Fibroblast of skin of scalp (primary cell): ENCODE measurements at regions not wholly inside any gene's neighbourhood (a gene's known extent, or its start where the extent isn't known, plus 50 kb on each side); places are given as distances from the start of the nearest gene placed in this dataset.

Source experiments
- DNase-seq: peaks from one replicate; pipeline ENCODE4 v3.0.0-alpha.2; 2013

DNA sequence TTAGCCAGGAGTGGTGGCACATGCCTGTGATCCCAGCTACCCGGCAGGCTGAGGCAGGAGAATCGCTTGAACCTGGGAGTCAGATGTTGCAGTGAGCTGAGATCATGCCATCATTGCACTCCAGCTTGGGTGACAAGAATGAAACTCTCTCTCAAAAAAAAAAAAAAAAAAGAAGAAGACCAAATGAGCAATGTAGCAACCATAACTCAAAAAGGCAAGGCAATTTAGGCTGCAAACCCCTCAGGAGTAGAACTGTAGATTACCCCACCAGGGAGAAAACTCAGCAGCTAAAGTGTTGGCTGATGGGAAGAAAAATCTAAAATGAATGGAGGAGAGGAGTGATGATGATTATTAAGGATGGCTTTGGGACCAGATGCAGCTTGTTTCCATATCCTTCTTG lies 256.7 kb upstream of the UBASH3B start:
- no peak for DNase-seq

DNA sequence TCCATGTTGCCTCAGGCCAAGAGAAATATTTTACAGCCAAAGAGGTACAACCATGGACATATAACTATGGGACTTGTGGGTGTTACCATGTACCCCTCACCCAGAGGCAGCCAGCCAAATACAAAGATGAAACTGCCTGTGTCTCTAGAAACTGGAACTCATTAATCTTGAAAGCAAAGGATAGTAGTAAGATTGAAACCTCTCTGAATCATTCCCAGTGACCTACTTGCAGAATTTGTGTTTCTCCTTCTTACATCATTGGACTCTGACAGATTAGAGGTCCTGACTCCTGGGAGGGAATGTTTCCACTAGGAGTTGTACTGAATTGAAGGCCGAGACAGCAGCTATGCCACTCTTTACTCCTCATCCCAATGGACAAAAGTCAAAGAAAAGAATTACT lies 257.4 kb upstream of the UBASH3B start:
- peak; percentile 47 for DNase-seq

DNA sequence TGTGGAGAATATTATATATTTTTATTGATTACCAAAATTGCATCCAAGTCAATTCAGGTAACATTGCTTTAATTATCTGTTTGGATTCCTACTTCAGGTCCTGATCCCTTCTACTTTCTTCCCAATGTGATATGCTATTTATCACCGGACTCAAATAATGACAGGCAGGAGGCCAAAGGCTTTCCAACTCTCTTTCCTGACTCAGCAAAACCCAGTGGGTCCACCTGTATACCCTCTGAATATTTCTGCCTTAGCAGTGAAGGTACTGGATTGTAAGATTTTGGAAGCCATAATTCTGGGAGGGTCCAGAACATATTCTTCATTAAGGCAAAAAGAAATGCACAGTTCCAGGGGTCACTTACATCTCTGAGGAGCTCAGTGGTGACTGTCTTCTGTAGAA lies 260.2 kb upstream of the UBASH3B start:
- DNase-seq, result no peak

DNA sequence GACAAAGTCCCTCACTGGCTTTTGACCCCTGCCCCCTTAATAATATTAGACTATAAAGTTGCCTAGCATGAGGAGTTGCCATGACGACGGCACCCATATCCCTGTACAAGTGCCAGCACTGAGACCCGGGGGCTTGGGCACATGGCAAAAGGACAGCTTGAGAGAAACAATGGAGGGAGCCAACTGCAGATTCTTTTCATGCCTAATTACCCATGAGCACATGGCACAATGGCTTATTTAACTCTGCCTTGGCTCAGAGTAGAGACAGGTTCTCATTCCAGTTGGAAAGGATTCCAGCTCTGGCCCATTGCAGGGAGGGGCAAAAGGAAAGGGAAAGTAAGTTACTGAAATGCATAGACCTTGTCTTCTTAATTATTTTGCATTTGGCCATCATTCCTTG lies 261.2 kb upstream of the UBASH3B start:
- DNase-seq, result no peak

DNA sequence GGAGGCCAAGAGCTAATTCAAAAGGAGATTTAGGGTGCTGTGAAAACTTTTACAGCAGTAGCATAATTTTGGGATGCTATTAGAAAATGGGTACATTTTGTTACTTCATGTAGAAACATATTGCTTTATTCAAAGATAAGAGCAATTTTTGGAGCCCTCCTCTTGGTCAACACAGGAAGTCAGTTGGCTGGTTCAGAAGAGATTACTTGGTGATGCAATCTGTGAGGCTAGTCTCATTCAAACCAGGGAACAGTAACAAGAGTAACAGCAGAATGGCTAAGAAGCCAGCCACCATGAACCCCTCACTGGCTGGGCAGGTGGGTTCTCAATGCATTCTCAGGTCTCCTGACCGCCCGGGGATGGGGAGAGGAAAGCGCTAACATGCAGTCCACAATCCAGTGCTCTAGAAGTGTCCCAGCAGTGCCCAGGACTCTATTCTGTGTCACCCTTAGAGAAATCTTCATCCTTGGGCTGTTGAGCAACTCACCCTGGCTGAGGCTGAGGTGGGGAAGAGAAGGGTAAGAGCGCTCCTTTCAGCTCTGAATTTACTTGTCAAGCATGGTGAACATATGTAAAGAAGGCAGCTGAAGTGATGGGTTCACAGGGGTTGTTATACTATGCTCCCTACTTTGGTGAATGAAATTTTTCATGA lies 262.2 kb upstream of the UBASH3B start:
- no peak for DNase-seq

DNA sequence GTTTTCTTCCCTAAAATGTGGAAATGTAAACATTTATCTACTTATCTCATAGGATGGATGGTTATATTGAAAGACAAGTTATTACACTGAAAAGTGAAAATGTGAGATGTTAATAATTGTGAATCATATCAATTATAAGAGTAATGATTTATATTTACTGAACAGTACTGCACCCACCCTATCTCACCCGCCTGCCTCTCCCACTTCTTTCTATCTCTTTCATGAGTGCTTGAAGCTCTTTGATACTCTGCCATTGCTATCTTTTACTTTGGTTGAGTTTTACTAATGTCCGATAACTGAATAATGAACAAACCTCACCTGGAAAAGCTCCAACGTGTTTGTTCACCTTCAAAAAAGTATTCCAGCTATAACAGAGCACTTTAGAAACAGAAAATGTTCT lies 263.0 kb upstream of the UBASH3B start:
- DNase-seq, result no peak

DNA sequence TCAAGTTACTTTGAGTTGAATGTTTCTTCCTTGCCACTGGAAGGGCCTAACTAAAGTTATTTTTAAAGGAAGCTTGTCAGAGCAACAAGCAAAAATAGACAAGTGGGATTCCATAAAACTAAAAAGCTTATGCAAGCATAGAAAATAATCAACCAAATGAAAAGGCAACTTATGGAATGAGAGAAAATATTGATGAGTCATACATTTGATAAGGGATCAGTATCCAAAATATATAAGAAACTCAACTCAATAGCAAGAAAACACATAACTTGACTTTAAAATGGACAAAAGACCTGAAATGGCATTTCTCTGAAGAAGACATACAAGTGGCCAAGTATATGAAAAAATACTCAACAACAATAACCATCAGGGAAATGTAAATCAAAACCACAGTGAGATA lies 264.5 kb upstream of the UBASH3B start:
- DNase-seq, result no peak

DNA sequence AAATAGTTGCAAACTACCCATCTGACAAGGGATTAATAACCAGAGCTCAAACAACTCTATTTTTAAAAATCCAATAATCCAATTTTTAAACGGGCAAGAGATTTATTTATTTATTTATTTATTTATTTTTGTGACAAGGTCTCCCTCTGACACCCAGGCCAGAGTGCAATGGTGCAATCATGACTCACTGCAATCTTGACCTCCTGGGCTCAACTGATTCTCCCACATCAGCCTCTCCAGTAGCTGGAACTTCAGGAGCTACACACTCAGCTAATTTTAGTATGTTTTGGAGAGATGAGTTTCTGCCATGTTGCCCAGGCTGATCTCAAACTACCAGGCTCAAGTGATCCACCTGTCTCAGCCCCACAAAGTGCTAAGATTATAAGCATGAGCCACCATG lies 267.2 kb upstream of the BLID start:
- DNase-seq, result no peak

DNA sequence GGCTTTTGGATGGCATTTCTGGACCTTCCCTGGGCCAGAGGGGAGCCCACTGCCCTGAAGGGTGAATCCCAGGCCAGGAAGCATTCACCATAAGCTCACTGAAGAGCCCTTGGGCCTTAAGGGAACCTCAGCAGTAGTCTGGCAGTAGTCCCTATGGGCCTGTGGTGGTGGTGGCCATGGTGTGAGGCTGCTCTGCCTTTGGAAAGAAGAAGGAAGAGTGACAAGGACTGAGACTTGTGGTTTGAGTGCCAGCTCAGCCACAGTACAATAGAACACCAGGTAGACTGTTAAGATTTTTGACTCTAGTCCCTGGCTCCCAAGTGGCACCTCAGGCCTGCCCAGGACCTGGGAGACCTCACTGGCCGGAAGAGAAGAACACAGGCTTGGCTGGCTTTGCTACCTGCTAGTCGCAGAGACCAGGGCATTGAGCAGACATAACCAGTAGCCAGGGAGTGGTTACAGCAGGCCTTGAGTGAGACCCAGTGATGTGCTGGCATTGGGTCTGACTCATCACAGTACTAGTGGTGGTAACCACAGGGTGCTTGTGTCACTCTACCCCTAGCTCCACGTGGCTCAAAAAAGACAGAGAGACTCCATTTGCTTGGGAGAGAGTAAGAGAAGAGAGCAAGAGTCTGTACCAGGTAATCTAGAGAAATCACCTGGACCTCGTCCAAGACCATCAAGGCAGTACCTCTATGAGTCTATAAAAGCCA lies 259.8 kb upstream of the BLID start:
- peak; percentile 57 for DNase-seq

DNA sequence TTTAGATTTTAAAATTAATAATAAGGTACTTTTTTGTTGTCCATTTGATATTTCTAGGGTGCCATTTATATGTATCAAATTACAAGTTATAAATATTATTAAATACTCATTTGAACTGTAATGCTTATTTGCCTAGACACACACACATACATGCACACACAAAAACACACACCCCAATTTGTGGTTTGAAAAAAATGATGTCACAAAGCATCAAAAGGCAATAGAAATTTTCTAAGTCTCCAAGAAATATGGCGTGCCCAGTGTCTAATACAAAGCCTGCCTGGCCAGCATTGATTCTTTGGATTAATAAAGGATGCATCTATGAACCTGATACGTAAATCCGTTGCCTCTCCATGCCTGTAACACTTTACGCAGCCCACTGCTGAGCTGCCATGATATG lies 252.8 kb upstream of the BLID start:
- DNase-seq, result no peak

DNA sequence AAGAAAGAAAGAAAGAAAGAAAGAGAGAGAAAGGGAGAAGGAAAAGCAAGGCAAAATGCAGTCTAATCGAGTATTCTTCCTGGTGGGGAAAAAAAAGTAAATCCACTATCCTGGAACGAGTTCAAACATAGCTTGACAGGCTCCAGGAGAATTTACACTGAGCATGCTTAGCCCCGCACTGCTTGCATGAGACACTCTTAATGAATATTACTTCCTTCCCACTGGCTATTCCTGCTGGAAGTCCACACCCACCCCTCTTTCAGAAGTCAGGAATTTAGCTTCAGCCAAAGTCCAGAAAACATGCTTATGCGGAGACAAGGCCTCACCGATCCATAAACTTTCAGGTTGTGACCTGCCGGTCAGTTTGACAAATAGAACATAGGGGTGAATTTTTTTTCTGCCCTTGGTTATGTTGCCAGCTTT lies 251.8 kb upstream of the BLID start:
- peak; percentile 35 for DNase-seq

DNA sequence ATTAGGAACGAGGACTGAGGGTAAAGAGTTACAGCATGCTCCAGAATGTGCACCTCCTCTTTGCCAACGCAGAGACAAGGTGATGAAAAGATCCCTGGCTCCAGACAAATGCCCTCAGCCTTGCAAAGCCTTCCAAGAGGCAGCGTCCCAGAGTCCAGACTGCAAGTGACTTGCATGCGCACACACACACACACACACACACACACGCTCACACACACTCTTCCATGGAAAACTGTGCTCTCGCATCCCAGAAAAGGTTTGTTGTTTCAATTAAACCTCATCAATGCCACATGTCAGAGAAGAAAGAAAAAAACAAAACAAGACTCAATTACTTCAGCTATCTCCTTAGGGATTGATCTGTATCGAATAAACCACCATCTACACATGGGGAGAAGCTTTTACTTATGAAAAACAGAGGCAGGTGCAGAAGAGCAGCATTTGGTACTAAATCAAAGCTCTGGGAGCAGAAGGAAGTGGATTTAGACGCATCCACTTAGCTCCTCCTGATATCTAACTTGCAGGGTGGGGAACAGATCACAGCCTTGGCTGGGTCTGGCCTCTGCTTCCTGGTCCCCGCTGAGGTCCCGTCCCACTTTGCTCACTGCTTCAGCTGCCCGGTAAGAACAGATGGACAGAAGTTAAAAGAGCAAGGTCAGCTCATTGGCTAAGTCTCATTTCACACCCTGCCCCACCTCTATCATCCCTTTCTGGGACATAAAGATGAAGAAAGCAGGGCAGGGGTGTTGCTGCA lies 249.8 kb upstream of the BLID start:
- DNase-seq, result peak; percentile 13

DNA sequence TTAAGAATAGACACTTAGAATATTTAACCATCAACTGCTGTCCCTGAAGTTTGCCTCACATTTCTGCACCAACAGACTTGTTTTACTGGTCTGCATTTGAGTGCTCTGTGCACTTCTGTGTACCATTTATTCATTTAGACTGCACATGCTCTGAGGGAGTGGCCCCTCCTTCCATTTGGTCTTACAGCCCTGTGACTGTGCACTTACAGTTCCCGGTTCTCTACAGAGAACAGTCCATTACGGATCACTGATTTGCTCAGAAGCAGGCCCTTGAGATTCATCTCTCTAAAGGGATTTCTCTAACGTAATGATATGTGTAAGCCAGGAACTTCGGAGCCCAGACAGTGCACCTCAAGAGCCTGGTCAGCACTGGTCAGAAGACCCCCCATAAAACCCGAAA lies 247.3 kb upstream of the BLID start:
- no peak for DNase-seq

DNA sequence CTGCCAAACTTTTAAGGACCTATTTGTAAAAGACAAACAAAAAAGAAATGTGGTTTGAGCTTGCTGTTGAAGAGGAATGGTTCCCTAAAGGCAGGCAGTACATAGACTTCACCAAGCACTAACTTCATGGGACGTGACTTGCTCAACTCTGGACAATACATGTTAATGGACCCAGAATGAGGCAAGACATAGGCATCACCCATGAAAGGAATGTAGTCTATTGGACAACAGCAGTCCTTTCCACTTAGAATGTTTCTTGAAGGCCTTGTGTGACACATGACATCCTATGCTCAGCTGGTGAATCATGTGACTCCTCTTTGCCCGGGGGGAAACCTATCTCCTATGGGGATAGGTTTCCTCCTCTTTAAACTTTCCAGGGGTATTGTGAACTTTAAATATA lies 246.4 kb upstream of the BLID start:
- no peak for DNase-seq

DNA sequence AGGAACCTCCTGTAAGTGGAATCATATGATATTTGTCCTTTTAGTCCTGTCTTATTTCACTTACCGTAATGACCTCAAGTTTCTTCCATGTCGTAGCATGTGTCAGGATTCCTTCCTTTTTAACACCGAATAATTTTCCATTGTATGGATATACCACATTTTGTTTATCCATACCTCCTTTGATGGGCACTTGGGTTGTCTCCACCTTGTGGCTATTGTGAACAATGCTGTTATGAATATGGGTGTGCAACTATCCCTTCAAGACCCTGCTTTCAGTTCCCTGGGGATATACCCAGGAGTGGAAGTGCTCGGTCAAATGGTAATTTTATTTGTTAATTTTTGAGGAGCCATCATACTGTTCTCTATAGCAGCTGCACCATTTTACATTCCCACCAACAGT lies 244.9 kb upstream of the BLID start:
- no peak for DNase-seq

DNA sequence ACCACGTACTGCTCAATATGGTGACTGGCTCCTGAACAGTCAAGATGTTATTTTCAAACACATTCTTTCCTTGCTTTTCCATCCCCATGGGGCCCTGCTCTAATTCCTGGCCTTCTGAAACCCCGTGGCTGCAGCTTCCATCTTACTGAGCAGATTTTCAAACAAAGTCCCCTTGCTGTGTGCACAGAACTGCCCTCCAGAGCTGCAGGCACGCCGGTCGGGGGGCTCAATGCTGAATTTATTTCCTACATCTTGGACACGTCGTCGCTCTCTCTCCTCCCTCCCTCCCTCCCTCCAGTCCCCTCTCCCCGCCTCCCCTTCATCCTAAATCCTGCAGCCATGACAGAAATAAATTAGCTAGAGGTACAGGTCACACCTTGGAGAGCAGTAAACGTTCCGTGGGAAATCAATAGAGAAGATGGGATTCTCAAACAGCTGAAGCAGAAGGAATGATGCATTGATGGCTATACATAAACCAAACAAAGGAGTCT lies 243.1 kb upstream of the BLID start:
- peak; percentile 21 for DNase-seq

DNA sequence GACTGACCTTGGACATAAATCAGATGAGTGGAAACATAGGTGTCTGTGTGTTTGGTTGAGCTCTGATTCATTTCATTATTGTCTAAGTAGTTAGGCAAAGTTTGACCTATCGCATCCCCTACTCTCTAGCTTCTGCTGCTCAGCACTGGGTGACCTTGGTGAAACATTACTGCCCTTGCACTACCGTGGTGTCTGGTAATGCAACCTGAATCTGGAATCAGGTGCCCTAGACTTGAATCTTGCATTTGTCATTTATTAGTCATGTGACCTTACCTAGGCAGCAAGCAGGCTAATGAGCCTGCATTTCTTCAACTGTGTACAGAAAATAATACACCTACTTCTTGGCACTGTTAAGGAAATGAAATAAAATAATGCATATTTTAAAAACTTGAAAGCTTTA lies 242.3 kb upstream of the BLID start:
- no peak for DNase-seq

DNA sequence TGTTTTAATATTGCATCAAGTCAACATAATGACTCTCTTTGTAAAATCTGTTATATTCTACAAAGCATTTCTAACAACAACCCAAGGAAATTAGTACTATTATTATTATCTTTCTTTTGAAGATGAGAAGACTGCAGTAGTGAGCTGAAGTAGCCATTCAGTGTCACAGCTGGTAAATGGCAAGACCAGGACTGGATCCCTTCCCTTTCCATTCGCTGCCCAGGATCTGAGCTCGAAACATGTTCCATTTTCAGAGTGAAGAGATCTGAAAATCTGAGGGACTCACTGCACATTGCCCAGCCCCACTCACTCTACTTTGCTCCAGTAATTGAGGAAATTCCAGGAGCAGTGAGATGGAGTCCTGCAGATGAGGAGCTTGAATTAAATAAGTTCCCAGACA lies 240.0 kb upstream of the BLID start:
- no peak for DNase-seq

DNA sequence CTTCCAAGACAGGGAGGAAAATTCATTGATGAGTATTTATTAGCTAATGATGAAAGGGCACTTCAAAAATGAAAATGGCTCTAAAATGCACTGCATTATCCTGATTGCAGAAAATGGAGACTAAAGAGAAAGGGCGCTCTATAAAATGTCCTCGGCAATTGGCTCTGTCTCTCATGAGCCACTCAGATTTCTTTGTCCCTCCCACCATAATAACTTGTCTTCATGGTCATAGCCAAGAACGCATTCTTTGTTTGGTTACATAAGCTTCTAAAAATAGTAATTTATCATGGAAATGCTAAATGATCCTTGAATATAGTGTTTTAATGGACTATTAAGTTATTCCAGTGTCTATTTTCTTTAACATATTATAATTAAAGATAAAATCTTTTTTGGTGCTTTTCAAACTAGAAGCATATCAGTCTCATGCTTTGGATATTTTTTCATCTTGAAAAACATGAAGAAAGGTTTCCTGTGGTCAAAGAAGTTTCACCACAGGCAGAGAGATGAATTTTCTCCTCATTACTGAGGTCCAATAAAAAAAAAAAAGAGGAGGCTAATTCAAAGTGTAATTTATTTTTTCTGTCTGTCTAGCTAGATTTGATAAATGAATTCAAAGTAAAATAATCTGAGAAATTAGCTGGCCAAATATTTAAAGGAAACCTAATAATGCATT lies 238.1 kb upstream of the BLID start:
- no peak for DNase-seq

DNA sequence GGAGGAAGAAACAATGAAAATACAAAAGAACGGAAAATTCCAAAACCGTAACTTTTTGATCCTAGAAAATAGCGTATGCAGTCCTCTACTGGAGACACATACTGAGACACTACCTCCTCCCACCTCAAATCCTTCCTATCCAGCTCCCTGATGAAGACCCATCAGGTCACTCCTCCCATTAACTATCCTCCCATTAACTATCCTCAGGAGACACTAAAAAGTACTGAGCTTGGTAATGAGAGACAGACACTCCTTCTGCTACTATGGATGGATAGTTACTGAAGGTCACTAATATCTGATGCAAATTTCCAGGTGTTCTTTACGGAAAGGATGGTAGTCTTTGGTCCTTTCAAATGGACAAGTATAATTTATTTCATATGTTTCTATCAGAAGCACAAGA lies 237.5 kb upstream of the BLID start:
- no peak for DNase-seq

DNA sequence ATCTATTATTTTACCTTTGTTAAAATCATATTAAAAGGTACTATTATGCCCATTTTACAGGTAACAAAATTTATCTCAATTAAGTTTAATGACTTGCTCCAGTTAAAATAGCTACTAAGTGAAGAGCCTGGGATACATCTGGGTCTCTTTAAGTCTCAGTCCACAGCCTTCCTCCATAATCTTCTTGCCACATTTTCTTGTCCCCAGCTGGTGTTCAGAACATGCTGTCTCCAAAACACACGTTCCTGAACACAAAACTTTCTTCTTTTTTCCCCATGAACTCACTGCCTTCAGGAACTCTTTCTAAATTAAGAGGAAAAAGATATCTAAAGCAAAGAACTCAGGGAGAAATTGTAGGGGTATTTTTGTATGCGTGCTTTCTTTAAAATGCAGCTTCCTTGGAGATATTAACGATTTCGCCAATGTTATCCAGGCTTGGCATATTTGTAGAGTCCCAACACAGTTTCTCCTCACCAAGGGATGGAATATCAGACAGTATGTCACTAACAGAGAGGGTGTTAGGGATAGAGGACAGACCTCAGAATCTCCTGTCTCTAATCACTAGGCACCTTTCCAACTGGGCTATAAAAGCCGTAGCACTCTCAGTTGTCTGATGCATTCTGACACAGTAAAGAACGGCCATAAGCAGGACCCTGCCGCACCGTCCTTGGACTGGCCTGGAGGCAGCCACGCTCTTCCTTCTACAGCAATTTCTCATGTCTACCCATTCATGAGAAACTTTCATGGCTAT lies 232.8 kb upstream of the BLID start:
- DNase-seq, result no peak

DNA sequence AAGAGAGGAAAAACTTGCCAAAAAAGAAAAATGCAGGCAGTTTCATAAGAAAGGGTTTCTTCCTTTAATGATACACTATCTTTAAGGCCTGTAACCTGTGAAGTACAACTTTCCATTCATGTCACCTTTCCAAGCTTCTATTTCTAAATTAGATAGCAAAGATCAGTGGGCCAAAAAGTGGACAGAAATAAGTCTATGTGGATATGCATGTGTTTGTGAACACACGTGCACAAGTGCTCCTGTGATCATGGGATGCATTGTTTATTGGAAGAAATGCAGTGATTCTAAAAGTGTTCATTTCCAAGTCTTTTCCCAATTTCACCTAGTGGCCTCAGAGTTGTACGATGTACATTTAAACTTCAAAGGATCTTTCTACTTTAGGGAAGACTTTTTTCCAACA lies 230.0 kb upstream of the BLID start:
- DNase-seq, result no peak

DNA sequence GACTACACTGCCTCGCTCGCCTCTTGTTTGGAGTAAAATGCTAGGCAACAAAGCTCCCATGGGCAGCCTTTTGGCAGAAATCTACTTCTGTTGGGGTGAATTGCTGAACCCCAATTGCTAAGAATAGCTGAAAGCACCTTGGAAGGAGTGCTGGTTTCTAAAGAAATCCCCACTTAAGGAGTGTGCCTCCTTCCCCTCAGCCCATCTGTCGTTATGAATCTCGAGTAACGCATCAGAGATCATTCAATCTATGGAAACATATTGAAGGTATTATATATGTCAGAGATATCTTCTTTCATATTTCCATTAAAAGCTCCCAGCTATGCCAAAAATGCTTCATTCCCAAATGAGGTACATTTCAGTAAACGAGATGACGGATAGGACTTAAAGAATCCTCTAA lies 229.6 kb upstream of the BLID start:
- DNase-seq, result no peak
